GM12878 (cell line): ENCODE measurements at regions not wholly inside any gene's neighbourhood (a gene's known extent, or its start where the extent isn't known, plus 50 kb on each side); places are given as distances from the start of the nearest gene placed in this dataset.

ENCODE experiments used
- ATAC-seq: fragments of 200-7000 bp; cut with Tn5 transposase; 3 replicates; pipeline ENCODE4 v1.9.1; 2020; ENCODE audit warnings: mild to moderate bottlenecking, moderate library complexity
- BruUV-seq: library from RNA; stranded (reverse); fragments of 400-500 nt; replicated peaks from 2 replicates; lab custom pipeline; 2021; lab: Mats Ljungman, UMichigan
- CTCF ChIA-PET: fragments of 300-600 bp; sonication (Branson Sonifier 250); formaldehyde crosslinking; extraction: SDS; loops from one replicate; lab custom pipeline; 2021; ENCODE audit warnings: inconsistent platforms; lab: Yijun Ruan, JAX
- POLR2A ChIA-PET: fragments of 350-600 bp; formaldehyde crosslinking; extraction: SDS; loops from one replicate; lab custom pipeline; 2021; ENCODE audit warnings: inconsistent platforms; lab: Charles Lee
- RAD21 ChIA-PET: fragments of 300-600 bp; sonication (Branson Sonifier 250); formaldehyde crosslinking; loops from one replicate; lab custom pipeline; 2023; ENCODE audit warnings: antibody characterized with exemption; ENCODE audit not compliant: unreplicated experiment; lab: Charles Lee
- SMC1A ChIA-PET: fragments of 300-600 bp; sonication (Branson Sonifier 250); formaldehyde crosslinking; loops from one replicate; lab custom pipeline; 2023; ENCODE audit not compliant: unreplicated experiment, uncharacterized antibody; lab: Charles Lee
- DNase-seq: peaks from one replicate; pipeline ENCODE4 v3.0.0-alpha.2; 2011; ENCODE audit warnings: low read depth, low spot score
- FAIRE-seq: peaks from 3 replicates; lab custom pipeline; 2011; peaks lifted over from hg19 to GRCh38; lab: Jason Lieb, UNC
- H2AFZ ChIP-seq: 2 replicates; pipeline ENCODE4 v1.6.0; 2011; ENCODE audit warnings: low read depth, low read length, control low read depth; ENCODE audit not compliant: control insufficient read depth
- H3K27ac ChIP-seq: 2 replicates; pipeline ENCODE4 v1.5.1; 2011; ENCODE audit warnings: control low read depth; ENCODE audit not compliant: control insufficient read depth, insufficient read depth
- H3K27me3 ChIP-seq, 2 experiments: replicated peaks in 1 of 2; 2 replicates each; pipeline versions ENCODE4 v1.6.0 to v1.6.1; 2011; ENCODE audit warnings: low read length in 1 of 2; ENCODE audit not compliant: control insufficient read depth in 2 of 2, insufficient read depth in 2 of 2
- H3K36me3 ChIP-seq, 2 experiments: 2 replicates each; pipeline ENCODE4 v1.5.1; 2011; ENCODE audit warnings: low read length in 1 of 2; ENCODE audit not compliant: control insufficient read depth in 2 of 2, insufficient read depth in 2 of 2
- H3K4me1 ChIP-seq: 2 replicates; pipeline ENCODE4 v1.6.1; 2011; ENCODE audit warnings: mild to moderate bottlenecking, low read length, moderate library complexity, mixed read lengths; ENCODE audit not compliant: control insufficient read depth, insufficient read depth
- H3K4me2 ChIP-seq: 2 replicates; pipeline ENCODE4 v1.6.0; 2011; ENCODE audit warnings: control low read depth; ENCODE audit not compliant: control insufficient read depth, insufficient read depth
- H3K4me3 ChIP-seq: fragments of 200-600 bp; sonication (generic); 2 replicates; pipeline ENCODE4 v1.5.1; 2016
- H3K79me2 ChIP-seq: 2 replicates; pipeline ENCODE4 v1.6.0; 2011; ENCODE audit warnings: low read length; ENCODE audit not compliant: control insufficient read depth, insufficient read depth
- H3K9ac ChIP-seq: 2 replicates; pipeline ENCODE4 v1.8.0; 2011; ENCODE audit warnings: low read length, control low read depth, mixed read lengths; ENCODE audit not compliant: control insufficient read depth, insufficient read depth
- H3K9me3 ChIP-seq: replicated peaks from 3 replicates; pipeline ENCODE4 v1.5.1; 2011; ENCODE audit warnings: mild to moderate bottlenecking, low read length; ENCODE audit not compliant: control insufficient read depth, insufficient read depth
- H4K20me1 ChIP-seq: 2 replicates; pipeline ENCODE4 v1.6.0; 2011; ENCODE audit not compliant: control insufficient read depth, insufficient read depth
- BCL11A ChIP-seq: IDR thresholded peaks from 2 replicates; pipeline ENCODE4 v1.6.1; 2011; ENCODE audit warnings: low read depth, low read length
- EP300 ChIP-seq, 2 experiments: fragments of 150-350 bp in 1 of 2; IDR thresholded peaks; 2 replicates each; pipeline ENCODE4 v1.6.1; 2011 to 2012; ENCODE audit warnings: low read depth in 2 of 2, low read length in 2 of 2, borderline replicate concordance in 1 of 2, improper control_type of control experiment in 1 of 2, inconsistent platforms in 1 of 2; ENCODE audit not compliant: control insufficient read depth in 1 of 2
- IKZF1 ChIP-seq: fragments of 450-650 bp; conservative IDR thresholded peaks from 2 replicates; pipeline ENCODE4 v1.6.1; 2017; ENCODE audit warnings: antibody characterized with exemption, mild to moderate bottlenecking
- JUNB ChIP-seq: IDR thresholded peaks from 2 replicates; pipeline ENCODE4 v1.6.1; 2016; ENCODE audit warnings: antibody characterized with exemption, mild to moderate bottlenecking
- NFIC ChIP-seq: IDR thresholded peaks from 2 replicates; pipeline ENCODE4 v1.6.1; 2012; ENCODE audit warnings: low read depth, mild to moderate bottlenecking, inconsistent platforms, low read length, moderate library complexity
- RAD51 ChIP-seq: fragments of 450-650 bp; IDR thresholded peaks from 2 replicates; pipeline ENCODE4 v1.6.1; 2016; ENCODE audit warnings: moderate library complexity, mild to moderate bottlenecking, inconsistent platforms
- RB1 ChIP-seq: fragments of 450-650 bp; formaldehyde crosslinking; IDR thresholded peaks from 2 replicates; pipeline ENCODE4 v1.6.1; 2017; ENCODE audit warnings: mild to moderate bottlenecking, borderline replicate concordance
- RBBP5 ChIP-seq: fragments of 200-600 bp; sonication (generic); conservative IDR thresholded peaks from 2 replicates; pipeline ENCODE4 v1.6.1; 2016
- RELA ChIP-seq: fragments of 450-650 bp; IDR thresholded peaks from 2 replicates; pipeline ENCODE4 v1.8.0; 2014; ENCODE audit warnings: borderline replicate concordance; ENCODE audit not compliant: partially characterized antibody
- RUNX3 ChIP-seq: IDR thresholded peaks from 2 replicates; pipeline ENCODE4 v1.6.1; 2012; ENCODE audit warnings: low read length, inconsistent platforms
- SMARCA5 ChIP-seq: fragments of 450-650 bp; IDR thresholded peaks from 2 replicates; pipeline ENCODE4 v1.6.1; 2017; ENCODE audit warnings: mild to moderate bottlenecking
- SMC3 ChIP-seq: IDR thresholded peaks from 2 replicates; pipeline ENCODE4 v1.6.1; 2011; ENCODE audit warnings: low read length, improper control_type of control experiment, borderline replicate concordance
- WGBS: methylation state at CpG from one replicate; pipeline ENCODE4 v1.1.6; 2016; ENCODE audit warnings: low lambda C conversion rate; ENCODE audit not compliant: insufficient replicate concordance, insufficient coverage; ENCODE audit errors: missing lambda C conversion rate; 5-methylcytosine and 5-hydroxymethylcytosine counted together
- in situ Hi-C: fragments of 300-500 bp; cut with MboI; formaldehyde crosslinking; loops from 9 replicates; pipeline ENCODE4 v1.14.3; 2018; ENCODE audit warnings: mixed read lengths
- intact Hi-C: fragments of 100-400 bp; cut with micrococcal nuclease; formaldehyde crosslinking; loops from one replicate; pipeline ENCODE4 v1.14.2; 2022; ENCODE audit not compliant: unreplicated experiment
- TF ChIP-seq, protein P1 (sequence below): IDR thresholded peaks from 2 replicates; pipeline ENCODE4 v1.6.1; 2011; ENCODE audit warnings: low read depth, mild to moderate bottlenecking, low read length, moderate library complexity, borderline replicate concordance; ENCODE audit errors: extremely low read depth
- TF ChIP-seq, protein P2 (sequence below): IDR thresholded peaks from 2 replicates; pipeline ENCODE4 v1.6.1; 2012; ENCODE audit warnings: low read depth, low read length, improper control_type of control experiment
- TF ChIP-seq, protein P3 (sequence below), 3 experiments: IDR thresholded peaks in 2 of 3; conservative IDR thresholded peaks in 1 of 3; 2 replicates each; pipeline ENCODE4 v1.5.1; 2011; ENCODE audit warnings: low read depth in 3 of 3, low read length in 3 of 3, mild to moderate bottlenecking in 3 of 3, control low read depth in 2 of 3, moderate library complexity in 2 of 3, inconsistent platforms in 1 of 3, mixed read lengths in 1 of 3; ENCODE audit not compliant: control insufficient read depth in 2 of 3, insufficient read depth in 1 of 3; ENCODE audit errors: extremely low read depth in 1 of 3

DNA sequence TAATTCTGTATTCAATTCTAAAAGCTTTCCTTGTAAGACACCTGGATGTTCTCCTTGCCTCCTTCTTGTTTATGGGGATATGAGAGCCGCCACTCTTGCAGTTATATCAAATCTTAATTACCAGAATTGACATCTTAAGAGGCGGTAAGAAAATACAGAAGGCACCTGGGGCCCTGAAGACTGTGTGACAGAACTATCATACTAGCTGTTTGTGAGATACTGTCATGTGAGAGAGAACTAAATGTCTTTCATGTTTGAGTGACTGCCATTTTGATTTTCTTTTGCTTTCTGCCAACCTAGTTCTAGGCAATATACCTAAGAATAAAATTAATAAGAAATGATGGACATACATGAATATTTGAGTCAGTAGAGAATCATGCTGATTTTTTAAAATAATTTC lies 340.2 kb upstream of the SMIM31 start:
- ChIA-PET RAD21 (interaction anchor here (0.7 kb wide), 1 partner anchor 176 kb away, joined by 3 read pairs; no protein-coding TSS in a partner anchor), SMC1A (no interaction called here), CTCF (no interaction called here), POLR2A (no interaction called here)
- no peaks in the 10 kb centered on the region for H3K79me2 ChIP-seq
- no peaks in the 10 kb centered on the region for H3K9me3 ChIP-seq
- H2AFZ ChIP-seq = no peak overlapping the region
- no peak for FAIRE-seq
- intact Hi-C loops (no loop called here), in situ Hi-C loops (no loop called here)
- H4K20me1 ChIP-seq = no peaks in the 10 kb centered on the region
- no peak overlapping the region for H3K4me2 ChIP-seq
- no peak overlapping the region for H3K4me3 ChIP-seq
- H3K9ac ChIP-seq = no peak overlapping the region
- no peaks in the 10 kb centered on the region for H3K36me3 ChIP-seq
- no peaks in the 10 kb centered on the region for H3K27me3 ChIP-seq
- no peak for ATAC-seq
- WGBS = 5% methylated on average over 2 of the region's 2 CpGs
- no peak for DNase-seq
- BruUV-seq = no TSS peak
- no peak overlapping the region for H3K27ac ChIP-seq
- no peaks in the 10 kb centered on the region for H3K4me1 ChIP-seq
- TF ChIP-seq NFIC = no peak
- TF ChIP-seq SMC3 = no peak
- TF ChIP-seq, protein P1, sequence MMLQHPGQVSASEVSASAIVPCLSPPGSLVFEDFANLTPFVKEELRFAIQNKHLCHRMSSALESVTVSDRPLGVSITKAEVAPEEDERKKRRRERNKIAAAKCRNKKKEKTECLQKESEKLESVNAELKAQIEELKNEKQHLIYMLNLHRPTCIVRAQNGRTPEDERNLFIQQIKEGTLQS = no peak
- no peak for TF ChIP-seq EP300 (IDR thresholded peaks at IDR 0.05; ENCODE audit: borderline replicate concordance in 1 of 2, control insufficient read depth in 1 of 2, low read depth in 2 of 2, low read length in 2 of 2)
- TF ChIP-seq RUNX3 = no peak
- no peak for TF ChIP-seq RB1
- TF ChIP-seq, protein P2, sequence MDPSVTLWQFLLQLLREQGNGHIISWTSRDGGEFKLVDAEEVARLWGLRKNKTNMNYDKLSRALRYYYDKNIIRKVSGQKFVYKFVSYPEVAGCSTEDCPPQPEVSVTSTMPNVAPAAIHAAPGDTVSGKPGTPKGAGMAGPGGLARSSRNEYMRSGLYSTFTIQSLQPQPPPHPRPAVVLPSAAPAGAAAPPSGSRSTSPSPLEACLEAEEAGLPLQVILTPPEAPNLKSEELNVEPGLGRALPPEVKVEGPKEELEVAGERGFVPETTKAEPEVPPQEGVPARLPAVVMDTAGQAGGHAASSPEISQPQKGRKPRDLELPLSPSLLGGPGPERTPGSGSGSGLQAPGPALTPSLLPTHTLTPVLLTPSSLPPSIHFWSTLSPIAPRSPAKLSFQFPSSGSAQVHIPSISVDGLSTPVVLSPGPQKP = no peak
- no peak for TF ChIP-seq RELA
- TF ChIP-seq, protein P3, sequence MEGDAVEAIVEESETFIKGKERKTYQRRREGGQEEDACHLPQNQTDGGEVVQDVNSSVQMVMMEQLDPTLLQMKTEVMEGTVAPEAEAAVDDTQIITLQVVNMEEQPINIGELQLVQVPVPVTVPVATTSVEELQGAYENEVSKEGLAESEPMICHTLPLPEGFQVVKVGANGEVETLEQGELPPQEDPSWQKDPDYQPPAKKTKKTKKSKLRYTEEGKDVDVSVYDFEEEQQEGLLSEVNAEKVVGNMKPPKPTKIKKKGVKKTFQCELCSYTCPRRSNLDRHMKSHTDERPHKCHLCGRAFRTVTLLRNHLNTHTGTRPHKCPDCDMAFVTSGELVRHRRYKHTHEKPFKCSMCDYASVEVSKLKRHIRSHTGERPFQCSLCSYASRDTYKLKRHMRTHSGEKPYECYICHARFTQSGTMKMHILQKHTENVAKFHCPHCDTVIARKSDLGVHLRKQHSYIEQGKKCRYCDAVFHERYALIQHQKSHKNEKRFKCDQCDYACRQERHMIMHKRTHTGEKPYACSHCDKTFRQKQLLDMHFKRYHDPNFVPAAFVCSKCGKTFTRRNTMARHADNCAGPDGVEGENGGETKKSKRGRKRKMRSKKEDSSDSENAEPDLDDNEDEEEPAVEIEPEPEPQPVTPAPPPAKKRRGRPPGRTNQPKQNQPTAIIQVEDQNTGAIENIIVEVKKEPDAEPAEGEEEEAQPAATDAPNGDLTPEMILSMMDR (IDR thresholded peaks at IDR 0.05 in 2 of 3, conservative IDR thresholded peaks at IDR 0.05 in 1 of 3; ENCODE audit: control insufficient read depth in 2 of 3, extremely low read depth in 1 of 3, insufficient read depth in 1 of 3, low read depth in 3 of 3, low read length in 3 of 3) = no peak
- no peak for TF ChIP-seq RAD51
- TF ChIP-seq SMARCA5 = no peak
- TF ChIP-seq BCL11A = no peak
- TF ChIP-seq JUNB = no peak
- TF ChIP-seq RBBP5 = no peak
- no peak for TF ChIP-seq IKZF1
